ENCODE measurements at regions not wholly inside any gene's neighbourhood (a gene's known extent, or its start where the extent isn't known, plus 50 kb on each side); places are given as distances from the start of the nearest gene placed in this dataset.

DNA sequence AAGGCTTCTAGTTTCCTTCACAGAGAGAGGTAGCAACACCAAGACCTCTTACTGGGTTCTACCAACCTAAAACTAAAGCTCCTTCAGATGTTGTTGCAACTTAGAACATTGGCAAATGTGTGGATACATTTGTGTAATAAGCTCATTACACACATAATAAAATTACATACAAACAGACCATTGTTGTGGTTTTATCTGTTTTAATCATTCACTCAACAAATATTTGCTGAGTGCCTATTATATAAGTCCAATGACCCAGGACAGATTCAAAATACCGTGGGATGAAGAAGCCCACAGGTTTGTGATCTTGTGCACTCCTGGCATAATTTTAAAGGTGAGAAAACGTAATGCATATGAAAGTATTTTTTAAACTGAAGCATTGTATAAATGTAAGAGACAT, 160.4 kb upstream of the NPVF start:
- Mint-ChIP-seq H3K27me3 (peaks cover 23% of the 10 kb centered on the region), H3K4me1 (no peaks in the 10 kb centered on the region)

DNA sequence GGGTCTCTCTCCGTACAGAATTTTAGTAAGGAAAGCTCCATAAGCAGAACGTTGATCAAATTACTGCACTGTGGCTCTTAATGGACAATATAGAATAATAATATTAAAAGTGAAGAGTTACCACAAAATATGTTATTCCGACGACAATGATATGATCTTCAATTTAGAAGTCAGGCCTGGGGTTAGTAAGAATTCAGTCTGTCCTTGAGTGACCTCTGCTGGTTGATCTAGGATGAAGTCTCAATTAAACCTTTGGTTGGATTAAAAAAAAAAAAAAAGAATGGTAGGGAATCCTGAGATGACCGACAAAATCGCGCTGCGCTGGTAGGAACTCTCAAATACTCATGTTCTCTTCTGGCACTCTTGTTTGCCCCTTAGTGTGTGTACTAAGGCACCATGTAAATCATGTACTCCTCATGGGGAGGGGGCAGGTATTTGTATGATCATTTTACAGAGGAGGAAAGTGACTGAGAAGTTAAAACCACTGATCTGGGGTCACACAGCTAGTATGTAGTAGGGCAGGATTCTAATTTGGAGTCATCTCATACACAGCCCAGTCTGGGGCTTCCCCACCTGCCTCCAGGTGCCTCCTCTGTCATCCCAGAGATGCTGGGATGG, 161.3 kb upstream of the NPVF start:
- H3K27ac ChIP-seq (ENCODE audit: low read length in 2 of 2), result no peak overlapping the region
- H3K9me3 ChIP-seq (ENCODE audit: control extremely low read depth in 1 of 3, control insufficient read depth in 2 of 3, insufficient read depth in 1 of 3, low read length in 2 of 3), result no peaks in the 10 kb centered on the region
- no peaks in the 10 kb centered on the region for H3K9me3 Mint-ChIP-seq (ENCODE audit: insufficient read depth)
- H3K4me2 ChIP-seq (replicated peaks; ENCODE audit: low read depth, low read length, poor library complexity, severe bottlenecking), result no peak overlapping the region
- no peak for ATAC-seq (ENCODE audit: low read depth)
- H3K9ac ChIP-seq (ENCODE audit: low read length), result no peak overlapping the region
- no peak overlapping the region for H3K27ac Mint-ChIP-seq
- WGBS (ENCODE audit: insufficient coverage), result no CpG with 5 or more reads among the region's 8 CpGs
- no peak overlapping the region for H3K4me3 Mint-ChIP-seq
- ChIA-PET POLR2A (no interaction called here), CTCF (interaction anchor here (0.6 to 10.1 kb wide), 6 partner anchors 9 to 274 kb away, joined by 3 to 188 read pairs (median 6); no protein-coding TSS in a partner anchor)
- peaks cover 0 to 9% (median 2%) of the 10 kb centered on the region in 4 experiments for H3K27me3 ChIP-seq (replicated peaks in 1 of 4; ENCODE audit: control extremely low read depth in 1 of 4, control insufficient read depth in 3 of 4, insufficient read depth in 4 of 4, low read length in 3 of 4)
- H3K4me1 ChIP-seq (ENCODE audit: control insufficient read depth in 2 of 2, insufficient read depth in 2 of 2, low read length in 2 of 2), result no peaks in the 10 kb centered on the region
- no peaks in the 10 kb centered on the region for H3K36me3 ChIP-seq (replicated peaks in 1 of 2; ENCODE audit: control extremely low read depth in 1 of 2, control insufficient read depth in 1 of 2, extremely low read depth in 1 of 2, insufficient read depth in 2 of 2, low read length in 1 of 2)
- H3K4me1 Mint-ChIP-seq, result no peaks in the 10 kb centered on the region
- peak; percentile 9 for DNase-seq
- no peaks in the 10 kb centered on the region for H3K79me2 ChIP-seq (ENCODE audit: control insufficient read depth, insufficient read depth, low read length)
- no peak for TF ChIP-seq EZH2 (IDR thresholded peaks at IDR 0.05; ENCODE audit: borderline replicate concordance, insufficient read depth, low read depth, low read length, poor library complexity, severe bottlenecking)
- TF ChIP-seq, protein P1, sequence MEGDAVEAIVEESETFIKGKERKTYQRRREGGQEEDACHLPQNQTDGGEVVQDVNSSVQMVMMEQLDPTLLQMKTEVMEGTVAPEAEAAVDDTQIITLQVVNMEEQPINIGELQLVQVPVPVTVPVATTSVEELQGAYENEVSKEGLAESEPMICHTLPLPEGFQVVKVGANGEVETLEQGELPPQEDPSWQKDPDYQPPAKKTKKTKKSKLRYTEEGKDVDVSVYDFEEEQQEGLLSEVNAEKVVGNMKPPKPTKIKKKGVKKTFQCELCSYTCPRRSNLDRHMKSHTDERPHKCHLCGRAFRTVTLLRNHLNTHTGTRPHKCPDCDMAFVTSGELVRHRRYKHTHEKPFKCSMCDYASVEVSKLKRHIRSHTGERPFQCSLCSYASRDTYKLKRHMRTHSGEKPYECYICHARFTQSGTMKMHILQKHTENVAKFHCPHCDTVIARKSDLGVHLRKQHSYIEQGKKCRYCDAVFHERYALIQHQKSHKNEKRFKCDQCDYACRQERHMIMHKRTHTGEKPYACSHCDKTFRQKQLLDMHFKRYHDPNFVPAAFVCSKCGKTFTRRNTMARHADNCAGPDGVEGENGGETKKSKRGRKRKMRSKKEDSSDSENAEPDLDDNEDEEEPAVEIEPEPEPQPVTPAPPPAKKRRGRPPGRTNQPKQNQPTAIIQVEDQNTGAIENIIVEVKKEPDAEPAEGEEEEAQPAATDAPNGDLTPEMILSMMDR (IDR thresholded peaks at IDR 0.05), result no peak
- H2AFZ ChIP-seq (ENCODE audit: insufficient read depth, low read depth, low read length, poor library complexity, severe bottlenecking), result no peak overlapping the region
- intact Hi-C loops (cut with micrococcal nuclease), result loop anchor here (1.0 kb wide), 1 partner anchor 130 kb away; no protein-coding TSS in a partner anchor
- peaks cover 21% of the 10 kb centered on the region for H3K27me3 Mint-ChIP-seq
- H4K20me1 ChIP-seq (ENCODE audit: control insufficient read depth, insufficient read depth, low read length, poor library complexity, severe bottlenecking), result no peaks in the 10 kb centered on the region
- no peak overlapping the region for H3K4me3 ChIP-seq (ENCODE audit: control extremely low read depth in 1 of 5, extremely low read depth in 1 of 5, insufficient read depth in 1 of 5, low read depth in 2 of 5, low read length in 4 of 5)

More for the DNA sequence above, 160.4 kb upstream of the NPVF start:
- intact Hi-C loops (cut with micrococcal nuclease), result loop anchor here (1.0 kb wide), 1 partner anchor 129 kb away; no protein-coding TSS in a partner anchor
- Mint-ChIP-seq H3K27ac (no peak overlapping the region), H3K9me3 (ENCODE audit: insufficient read depth) (no peaks in the 10 kb centered on the region), H3K4me3 (no peak overlapping the region)
- ChIA-PET POLR2A (no interaction called here), CTCF (interaction anchor here (0.6 to 10.1 kb wide), 4 partner anchors 10 to 177 kb away, joined by 3 to 188 read pairs (median 6); no protein-coding TSS in a partner anchor)
- H3K36me3 ChIP-seq (replicated peaks in 1 of 2; ENCODE audit: control extremely low read depth in 1 of 2, control insufficient read depth in 1 of 2, extremely low read depth in 1 of 2, insufficient read depth in 2 of 2, low read length in 1 of 2), result no peaks in the 10 kb centered on the region
- no peaks in the 10 kb centered on the region for H3K4me1 ChIP-seq (ENCODE audit: control insufficient read depth in 2 of 2, insufficient read depth in 2 of 2, low read length in 2 of 2)
- WGBS (ENCODE audit: insufficient coverage), result no CpG with 5 or more reads among the region's 2 CpGs
- no peak overlapping the region for H3K4me2 ChIP-seq (replicated peaks; ENCODE audit: low read depth, low read length, poor library complexity, severe bottlenecking)
- no peaks in the 10 kb centered on the region for H3K79me2 ChIP-seq (ENCODE audit: control insufficient read depth, insufficient read depth, low read length)
- no peaks in the 10 kb centered on the region for H3K9me3 ChIP-seq (ENCODE audit: control extremely low read depth in 1 of 3, control insufficient read depth in 2 of 3, insufficient read depth in 1 of 3, low read length in 2 of 3)
- no peak overlapping the region for H3K4me3 ChIP-seq (ENCODE audit: control extremely low read depth in 1 of 5, extremely low read depth in 1 of 5, insufficient read depth in 1 of 5, low read depth in 2 of 5, low read length in 4 of 5)
- H3K27me3 ChIP-seq (replicated peaks in 1 of 4; ENCODE audit: control extremely low read depth in 1 of 4, control insufficient read depth in 3 of 4, insufficient read depth in 4 of 4, low read length in 3 of 4), result peaks cover 0 to 11% (median 4%) of the 10 kb centered on the region in 4 experiments
- no peak for DNase-seq
- H2AFZ ChIP-seq (ENCODE audit: insufficient read depth, low read depth, low read length, poor library complexity, severe bottlenecking), result no peak overlapping the region
- TF ChIP-seq EZH2 (IDR thresholded peaks at IDR 0.05; ENCODE audit: borderline replicate concordance, insufficient read depth, low read depth, low read length, poor library complexity, severe bottlenecking), result no peak
- TF ChIP-seq, protein P1 (IDR thresholded peaks at IDR 0.05), result no peak
- H3K9ac ChIP-seq (ENCODE audit: low read length), result no peak overlapping the region
- H3K27ac ChIP-seq (ENCODE audit: low read length in 2 of 2), result no peak overlapping the region
- no peaks in the 10 kb centered on the region for H4K20me1 ChIP-seq (ENCODE audit: control insufficient read depth, insufficient read depth, low read length, poor library complexity, severe bottlenecking)
- no peak for ATAC-seq (ENCODE audit: low read depth)
